HepG2 (cell line): ENCODE measurements at regions not wholly inside any gene's neighbourhood (a gene's known extent, or its start where the extent isn't known, plus 50 kb on each side); places are given as distances from the start of the nearest gene placed in this dataset.

Experiments
- CBX2 ChIP-seq, 2 experiments: fragments of 200-600 bp in 1 of 2; sonication (generic); formaldehyde crosslinking in 1 of 2; IDR thresholded peaks; 2 replicates each; pipeline versions ENCODE4 v1.7.0 to v1.8.1; 2018 to 2022; ENCODE audit warnings: low read depth in 2 of 2, low read length in 1 of 2, mild to moderate bottlenecking in 1 of 2, missing genetic modification reagents in 1 of 2
- CCAR2 ChIP-seq: fragments of 200-400 bp; formaldehyde crosslinking; optimal IDR thresholded peaks from 2 replicates; pipeline ENCODE3; 2018; ENCODE audit warnings: low read depth, mild to moderate bottlenecking, low read length, moderate library complexity
- CEBPZ ChIP-seq: IDR thresholded peaks from 2 replicates; pipeline ENCODE4 v1.6.1; 2012; ENCODE audit warnings: low read length, improper control_type of control experiment
- DNMT1 ChIP-seq: sonication (generic); formaldehyde crosslinking; IDR thresholded peaks from 2 replicates; pipeline ENCODE4 v1.5.1; 2020; ENCODE audit warnings: mild to moderate bottlenecking, missing genetic modification reagents
- PAX8 ChIP-seq: sonication (generic); formaldehyde crosslinking; IDR thresholded peaks from 2 replicates; pipeline ENCODE4 v1.8.0; 2022; ENCODE audit warnings: mild to moderate bottlenecking, missing genetic modification reagents, borderline replicate concordance
- SIN3B ChIP-seq: fragments of 150-350 bp; IDR thresholded peaks from 2 replicates; pipeline ENCODE4 v1.6.1; 2014; ENCODE audit warnings: low read length
- SMAD1 ChIP-seq: sonication (generic); formaldehyde crosslinking; IDR thresholded peaks from 2 replicates; pipeline ENCODE4 v1.4.0; 2020; ENCODE audit warnings: missing genetic modification reagents, low read depth, mild to moderate bottlenecking, borderline replicate concordance
- ZFX ChIP-seq: sonication (generic); formaldehyde crosslinking; IDR thresholded peaks from 2 replicates; pipeline ENCODE4 v1.4.0; 2020; ENCODE audit warnings: mild to moderate bottlenecking, low read depth, missing genetic modification reagents, moderate library complexity
- ZNF430 ChIP-seq: sonication (generic); formaldehyde crosslinking; IDR thresholded peaks from 2 replicates; pipeline ENCODE4 v1.9.0; 2021; ENCODE audit warnings: mild to moderate bottlenecking, missing genetic modification reagents
- TF ChIP-seq, protein P1 (sequence below): sonication (generic); formaldehyde crosslinking; IDR thresholded peaks from 2 replicates; pipeline ENCODE4 v1.5.1; 2020; ENCODE audit warnings: missing genetic modification reagents, mild to moderate bottlenecking, borderline replicate concordance

DNA sequence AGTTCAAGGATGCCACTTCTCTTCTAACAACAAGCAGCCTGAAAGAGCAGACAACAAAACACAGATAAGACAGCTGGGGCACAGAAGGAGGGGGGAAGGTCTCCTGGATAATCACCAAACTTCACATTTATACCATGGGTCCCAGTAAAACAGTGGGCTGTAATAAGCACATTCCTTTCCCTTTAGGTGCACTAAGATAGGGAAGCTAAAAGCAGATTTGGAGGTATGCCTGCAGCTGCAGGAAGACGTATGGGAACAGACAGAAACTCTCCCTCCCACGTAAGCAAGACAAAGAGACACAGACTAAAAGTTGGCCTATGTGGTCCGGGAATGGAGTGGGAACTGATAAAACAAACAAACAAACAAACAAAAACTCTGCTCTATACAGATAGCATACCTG lies 612.1 kb downstream of the MRPL39 start:
- TF ChIP-seq ZFX (CRISPR knock-in tag) (no peak), SIN3B (no peak), CEBPZ (no peak), SMAD1 (CRISPR knock-in tag) (no peak), ZNF430 (CRISPR knock-in tag) (no peak), DNMT1 (CRISPR knock-in tag) (no peak), CBX2 (IDR thresholded peaks at IDR 0.05; ENCODE audit: low read depth, low read length) (no peak), CBX2 (CRISPR knock-in tag; IDR thresholded peaks at IDR 0.05; ENCODE audit: low read depth) (no peak), CCAR2 (no peak), PAX8 (CRISPR knock-in tag) (no peak)
- TF ChIP-seq, protein P1, sequence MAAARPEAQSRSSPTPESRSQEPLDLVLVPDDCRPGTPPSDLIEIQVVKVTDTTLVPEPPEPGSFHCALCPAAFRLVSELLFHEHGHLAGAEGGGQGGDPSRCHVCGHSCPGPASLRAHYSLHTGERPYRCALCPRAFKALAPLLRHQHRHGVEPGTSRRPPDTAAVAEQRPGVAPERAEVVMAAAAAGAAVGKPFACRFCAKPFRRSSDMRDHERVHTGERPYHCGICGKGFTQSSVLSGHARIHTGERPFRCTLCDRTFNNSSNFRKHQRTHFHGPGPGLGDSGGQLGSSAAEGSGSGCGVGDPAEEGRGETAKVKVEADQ: no peak
